ENCODE measurements at regions not wholly inside any gene's neighbourhood (a gene's known extent, or its start where the extent isn't known, plus 50 kb on each side); places are given as distances from the start of the nearest gene placed in this dataset.

DNA sequence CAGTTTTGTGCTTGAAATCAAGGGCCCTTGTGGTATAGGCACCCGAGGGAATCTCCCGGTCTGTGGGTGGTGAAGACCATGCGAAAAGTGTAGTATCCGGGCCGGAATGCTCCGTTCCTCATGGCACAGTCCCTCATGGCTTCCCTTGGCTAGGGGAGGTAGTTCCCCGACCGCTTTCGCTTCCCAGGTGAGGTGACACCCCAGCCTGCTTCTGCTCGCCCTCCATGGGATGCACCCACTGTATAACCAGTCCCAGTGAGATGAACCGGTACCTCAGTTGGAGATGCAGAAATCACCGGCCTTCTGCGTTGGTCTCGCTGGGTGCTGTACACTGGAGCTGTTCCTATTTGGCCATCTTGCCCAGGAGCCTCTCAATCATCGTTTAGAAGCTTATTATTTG, 195.7 kb upstream of the POT1 start:
- Histone ChIP-seq H3K36me3 (no peaks in the 10 kb centered on the region), H3K4me3 (no peak overlapping the region), H3K4me1 (no peaks in the 10 kb centered on the region), H3K27me3 (no peaks in the 10 kb centered on the region), H3K9me3 (no peaks in the 10 kb centered on the region), H3K27ac (no peak overlapping the region)
- DNase-seq (no peak), ATAC-seq (no peak)
- TF ChIP-seq, protein P1, sequence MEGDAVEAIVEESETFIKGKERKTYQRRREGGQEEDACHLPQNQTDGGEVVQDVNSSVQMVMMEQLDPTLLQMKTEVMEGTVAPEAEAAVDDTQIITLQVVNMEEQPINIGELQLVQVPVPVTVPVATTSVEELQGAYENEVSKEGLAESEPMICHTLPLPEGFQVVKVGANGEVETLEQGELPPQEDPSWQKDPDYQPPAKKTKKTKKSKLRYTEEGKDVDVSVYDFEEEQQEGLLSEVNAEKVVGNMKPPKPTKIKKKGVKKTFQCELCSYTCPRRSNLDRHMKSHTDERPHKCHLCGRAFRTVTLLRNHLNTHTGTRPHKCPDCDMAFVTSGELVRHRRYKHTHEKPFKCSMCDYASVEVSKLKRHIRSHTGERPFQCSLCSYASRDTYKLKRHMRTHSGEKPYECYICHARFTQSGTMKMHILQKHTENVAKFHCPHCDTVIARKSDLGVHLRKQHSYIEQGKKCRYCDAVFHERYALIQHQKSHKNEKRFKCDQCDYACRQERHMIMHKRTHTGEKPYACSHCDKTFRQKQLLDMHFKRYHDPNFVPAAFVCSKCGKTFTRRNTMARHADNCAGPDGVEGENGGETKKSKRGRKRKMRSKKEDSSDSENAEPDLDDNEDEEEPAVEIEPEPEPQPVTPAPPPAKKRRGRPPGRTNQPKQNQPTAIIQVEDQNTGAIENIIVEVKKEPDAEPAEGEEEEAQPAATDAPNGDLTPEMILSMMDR (IDR thresholded peaks at IDR 0.05 in 4 of 5, conservative IDR thresholded peaks at IDR 0.05 in 1 of 5), result no peak
- TF ChIP-seq POLR2A (IDR thresholded peaks at IDR 0.05), result no peak
- in situ Hi-C loops (cut with MboI; ENCODE audit: low sequenced_read_pairs in 4 of 4) (no loop called here), intact Hi-C loops (cut with DNase I; ENCODE audit: low total_unique reads) (no loop called here)

DNA sequence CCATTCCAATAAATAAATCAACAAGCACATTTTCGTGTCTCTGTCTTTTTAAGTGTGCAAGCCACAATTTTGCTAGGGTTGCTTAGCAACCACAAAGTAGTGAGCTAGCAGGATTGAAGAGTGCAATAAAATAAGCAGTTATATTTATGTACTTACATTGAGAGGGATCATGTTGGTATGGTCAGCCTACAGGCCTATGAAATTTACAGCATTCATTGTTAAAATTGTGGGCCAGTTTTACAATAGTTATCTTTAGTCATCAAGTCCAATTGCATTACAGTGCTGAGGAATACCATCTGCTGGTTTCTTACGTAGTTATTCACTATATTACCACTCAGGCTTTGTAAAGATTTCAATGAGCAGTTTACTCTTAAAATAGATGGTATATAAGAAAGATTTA, 192.5 kb upstream of the POT1 start:
- TF ChIP-seq POLR2A (IDR thresholded peaks at IDR 0.05), result no peak
- TF ChIP-seq, protein P1 (IDR thresholded peaks at IDR 0.05 in 4 of 5, conservative IDR thresholded peaks at IDR 0.05 in 1 of 5), result no peak
- ATAC-seq, result no peak

DNA sequence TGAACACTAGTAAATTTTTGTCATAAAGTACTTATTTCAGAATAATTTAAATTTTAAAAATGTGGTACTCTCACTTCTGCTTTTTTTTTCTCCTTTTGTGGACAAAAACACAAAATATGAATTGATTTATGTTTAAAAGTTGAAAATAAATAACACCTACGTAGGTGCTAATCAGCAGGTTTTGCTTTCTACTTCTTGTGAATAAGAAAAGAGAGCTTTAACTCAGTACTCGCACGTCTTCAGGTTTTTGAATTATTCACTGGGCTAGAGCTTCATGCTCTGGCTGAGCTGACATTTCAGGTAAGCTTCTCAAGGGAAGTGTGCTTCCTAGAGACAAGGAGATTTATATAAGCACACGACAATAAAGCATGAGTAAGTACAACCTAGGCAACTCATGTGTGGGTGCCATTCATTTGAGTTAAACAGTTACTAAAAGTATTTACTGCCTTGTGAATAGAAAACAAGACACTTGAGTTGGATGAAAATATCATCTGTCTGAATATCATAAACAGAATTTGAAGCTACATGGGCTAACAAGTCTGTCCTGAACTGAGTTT, 190.0 kb upstream of the POT1 start:
- TF ChIP-seq, protein P1 (IDR thresholded peaks at IDR 0.05 in 4 of 5, conservative IDR thresholded peaks at IDR 0.05 in 1 of 5), result no peak
- TF ChIP-seq POLR2A (IDR thresholded peaks at IDR 0.05), result no peak
- intact Hi-C loops (cut with DNase I; ENCODE audit: low total_unique reads), result no loop called here
- no peaks in the 10 kb centered on the region for H3K36me3 ChIP-seq
- H3K27me3 ChIP-seq, result no peaks in the 10 kb centered on the region
- H3K4me3 ChIP-seq, result no peak overlapping the region
- H3K27ac ChIP-seq, result no peak overlapping the region
- no peaks in the 10 kb centered on the region for H3K4me1 ChIP-seq
- no peak for ATAC-seq
- DNase-seq, result no peak
- no peaks in the 10 kb centered on the region for H3K9me3 ChIP-seq
- in situ Hi-C loops (cut with MboI; ENCODE audit: low sequenced_read_pairs in 4 of 4), result no loop called here

More for the DNA sequence above, 192.5 kb upstream of the POT1 start:
- no peak for DNase-seq
- in situ Hi-C loops (cut with MboI; ENCODE audit: low sequenced_read_pairs in 4 of 4), result no loop called here
- intact Hi-C loops (cut with DNase I; ENCODE audit: low total_unique reads), result no loop called here
- H3K4me1 ChIP-seq, result no peaks in the 10 kb centered on the region
- no peak overlapping the region for H3K27ac ChIP-seq
- no peak overlapping the region for H3K4me3 ChIP-seq
- no peaks in the 10 kb centered on the region for H3K36me3 ChIP-seq
- H3K9me3 ChIP-seq, result no peaks in the 10 kb centered on the region
- H3K27me3 ChIP-seq, result no peaks in the 10 kb centered on the region

DNA sequence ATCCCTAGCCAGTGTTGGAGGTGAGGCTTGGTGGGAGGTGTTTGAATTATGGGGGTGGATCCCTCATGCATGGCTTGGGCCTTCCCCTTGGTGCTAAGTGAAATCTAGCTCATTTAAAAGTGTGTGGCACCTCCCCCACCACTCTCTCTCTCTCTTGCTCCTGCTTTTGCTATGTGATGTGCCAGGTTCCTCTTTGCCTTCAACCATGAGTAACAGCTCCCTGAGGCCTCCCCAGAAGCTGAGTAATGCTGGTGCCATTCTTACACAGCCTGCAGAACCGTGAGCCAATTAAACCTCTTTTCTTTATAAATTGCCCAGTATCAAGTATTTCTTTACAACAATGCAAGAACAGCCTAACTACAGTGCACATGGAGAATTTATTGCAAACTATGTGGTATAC, 188.8 kb upstream of the POT1 start:
- H3K9me3 ChIP-seq, result no peaks in the 10 kb centered on the region
- H3K4me3 ChIP-seq, result no peak overlapping the region
- H3K4me1 ChIP-seq, result no peaks in the 10 kb centered on the region
- TF ChIP-seq, protein P1 (IDR thresholded peaks at IDR 0.05 in 4 of 5, conservative IDR thresholded peaks at IDR 0.05 in 1 of 5), result no peak
- no peak for TF ChIP-seq POLR2A (IDR thresholded peaks at IDR 0.05)
- in situ Hi-C loops (cut with MboI; ENCODE audit: low sequenced_read_pairs in 4 of 4), result no loop called here
- no peak for ATAC-seq
- no peaks in the 10 kb centered on the region for H3K27me3 ChIP-seq
- no peak overlapping the region for H3K27ac ChIP-seq
- intact Hi-C loops (cut with DNase I; ENCODE audit: low total_unique reads), result no loop called here
- no peaks in the 10 kb centered on the region for H3K36me3 ChIP-seq
- DNase-seq, result no peak

DNA sequence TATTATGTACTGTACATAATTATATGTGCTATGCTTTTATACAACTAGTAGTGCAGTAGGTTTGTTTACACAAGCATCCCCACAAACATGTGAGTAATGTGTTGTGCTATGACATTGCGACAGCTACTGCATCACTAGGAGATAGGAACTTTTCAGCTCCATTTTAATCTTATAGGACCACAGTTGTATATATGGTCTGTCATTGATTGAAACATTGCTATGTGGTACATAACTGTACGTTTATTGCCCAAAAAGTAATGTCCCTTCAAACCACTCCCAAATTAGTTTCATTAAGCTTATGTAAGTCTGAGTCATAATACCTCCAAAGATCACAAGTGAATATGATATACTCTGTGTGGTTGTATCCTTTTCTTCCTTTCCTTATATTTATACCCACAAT, 183.2 kb upstream of the POT1 start:
- intact Hi-C loops (cut with DNase I; ENCODE audit: low total_unique reads), result no loop called here

More for the DNA sequence above, 183.2 kb upstream of the POT1 start:
- H3K27me3 ChIP-seq, result no peaks in the 10 kb centered on the region
- no peaks in the 10 kb centered on the region for H3K4me1 ChIP-seq
- TF ChIP-seq, protein P1 (IDR thresholded peaks at IDR 0.05 in 4 of 5, conservative IDR thresholded peaks at IDR 0.05 in 1 of 5), result no peak
- TF ChIP-seq POLR2A (IDR thresholded peaks at IDR 0.05), result no peak
- DNase-seq, result no peak
- H3K27ac ChIP-seq, result no peak overlapping the region
- in situ Hi-C loops (cut with MboI; ENCODE audit: low sequenced_read_pairs in 4 of 4), result no loop called here
- H3K4me3 ChIP-seq, result no peak overlapping the region
- ATAC-seq, result no peak
- no peaks in the 10 kb centered on the region for H3K36me3 ChIP-seq
- H3K9me3 ChIP-seq, result no peaks in the 10 kb centered on the region

Data from gastrocnemius medialis (tissue), 4 donors.